ENCODE measurements at regions not wholly inside any gene's neighbourhood (a gene's known extent, or its start where the extent isn't known, plus 50 kb on each side); places are given as distances from the start of the nearest gene placed in this dataset.

DNA sequence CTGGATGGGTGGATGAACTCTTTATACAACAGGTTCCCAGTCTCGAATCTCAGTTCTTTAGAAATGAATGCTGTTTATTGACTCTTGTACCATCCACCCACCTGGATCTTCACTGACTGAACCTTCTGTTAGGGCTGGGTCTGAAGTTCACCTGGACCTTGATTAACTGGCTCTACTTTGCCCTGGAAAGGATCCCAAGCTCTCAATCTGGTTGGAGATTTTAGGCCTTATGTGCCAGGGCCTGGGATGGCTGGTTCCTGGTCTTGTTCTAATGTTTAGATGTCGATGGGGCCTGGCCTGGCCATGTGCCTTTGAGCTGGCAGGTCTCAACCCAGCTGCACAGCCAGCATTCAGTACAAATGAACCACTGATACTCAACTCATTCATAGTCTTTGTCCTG lies 76.5 kb upstream of the MED13L start:
- Histone ChIP-seq H3K9ac (ENCODE audit: extremely low read depth, insufficient read length, low read length) (no peak overlapping the region), H3K4ac (ENCODE audit: low read depth, low read length) (no peak overlapping the region), H2BK20ac (ENCODE audit: low read depth, low read length, poor library complexity, severe bottlenecking) (no peak overlapping the region), H4K5ac (ENCODE audit: insufficient read length, low read depth, low read length) (no peak overlapping the region), H2AK5ac (ENCODE audit: insufficient read length, low read length) (no peak overlapping the region), H2BK12ac (ENCODE audit: insufficient read length, low read depth, low read length) (no peak overlapping the region), H3T11ph (ENCODE audit: low read length) (no peak overlapping the region), H3K23ac (ENCODE audit: insufficient read length, low read depth, low read length) (no peak overlapping the region), H3K4me1 (ENCODE audit: insufficient read depth, low read length) (peaks cover 7% of the 10 kb centered on the region; the same call in 1 of the 2 replicates), H2AFZ (ENCODE audit: low read length) (no peak overlapping the region), H3K4me2 (ENCODE audit: insufficient read depth, insufficient read length, low read length) (no peak overlapping the region), H4K8ac (replicated peaks; ENCODE audit: insufficient read length, low read depth, low read length) (no peak overlapping the region), H3K27ac (ENCODE audit: insufficient read length, low read depth, low read length) (no peak overlapping the region), H2BK15ac (ENCODE audit: low read depth, low read length) (no peak overlapping the region), H4K91ac (ENCODE audit: insufficient read length, low read depth, low read length) (no peak overlapping the region), H3K27me3 (ENCODE audit: insufficient read depth, low read length) (no peaks in the 10 kb centered on the region), H3K79me1 (ENCODE audit: insufficient read depth, low read depth, low read length, poor library complexity, severe bottlenecking) (no peaks in the 10 kb centered on the region), H2BK120ac (ENCODE audit: low read depth, low read length, poor library complexity, severe bottlenecking) (no peak overlapping the region), H3K9me3 (ENCODE audit: control insufficient read depth, low read depth, low read length) (no peaks in the 10 kb centered on the region), H3K56ac (ENCODE audit: insufficient read length, low read depth, low read length) (no peak overlapping the region), H3K79me2 (ENCODE audit: insufficient read depth, low read length) (no peaks in the 10 kb centered on the region), H3K23me2 (ENCODE audit: insufficient read length, low read depth, low read length, poor library complexity, severe bottlenecking) (no peaks in the 10 kb centered on the region), H4K20me1 (ENCODE audit: control insufficient read depth, insufficient read depth, insufficient read length) (no peaks in the 10 kb centered on the region), H3K14ac (ENCODE audit: insufficient read depth, low read length) (no peak overlapping the region), H2BK5ac (ENCODE audit: insufficient read length, low read length) (no peak overlapping the region), H3K18ac (ENCODE audit: insufficient read length, low read depth, low read length) (no peak overlapping the region)
- no peaks in the 10 kb centered on the region for H3K36me3 Mint-ChIP-seq (ENCODE audit: insufficient read depth in 1 of 3, low read depth in 3 of 3)
- DNase-seq, result no peak
- H3K27me3 Mint-ChIP-seq (ENCODE audit: low read depth), result no peaks in the 10 kb centered on the region; the same call in 1 of the 2 replicates
- H3K4me1 Mint-ChIP-seq, result peaks cover 24 to 30% of the 10 kb centered on the region in 2 experiments
- TF ChIP-seq CTCF (conservative IDR thresholded peaks at IDR 0.05), result no peak
- WGBS (ENCODE audit: extremely low coverage, insufficient read length, low lambda C conversion rate), result no CpG with 5 or more reads among the region's 2 CpGs
- no peaks in the 10 kb centered on the region for H3K9me3 Mint-ChIP-seq
- H3K4me3 Mint-ChIP-seq, result no peak overlapping the region
- H3K27ac Mint-ChIP-seq, result peak overlapping the region in 1 of 3 experiments; percentile 62; a peak in 1 of 7 replicates
